ENCODE measurements at regions not wholly inside any gene's neighbourhood (a gene's known extent, or its start where the extent isn't known, plus 50 kb on each side); places are given as distances from the start of the nearest gene placed in this dataset.
"Not testable (repeated sequence)": the region's sequence is repeated elsewhere in the genome, so short reads cannot be mapped to it uniquely, and the experiment has no call there.

DNA sequence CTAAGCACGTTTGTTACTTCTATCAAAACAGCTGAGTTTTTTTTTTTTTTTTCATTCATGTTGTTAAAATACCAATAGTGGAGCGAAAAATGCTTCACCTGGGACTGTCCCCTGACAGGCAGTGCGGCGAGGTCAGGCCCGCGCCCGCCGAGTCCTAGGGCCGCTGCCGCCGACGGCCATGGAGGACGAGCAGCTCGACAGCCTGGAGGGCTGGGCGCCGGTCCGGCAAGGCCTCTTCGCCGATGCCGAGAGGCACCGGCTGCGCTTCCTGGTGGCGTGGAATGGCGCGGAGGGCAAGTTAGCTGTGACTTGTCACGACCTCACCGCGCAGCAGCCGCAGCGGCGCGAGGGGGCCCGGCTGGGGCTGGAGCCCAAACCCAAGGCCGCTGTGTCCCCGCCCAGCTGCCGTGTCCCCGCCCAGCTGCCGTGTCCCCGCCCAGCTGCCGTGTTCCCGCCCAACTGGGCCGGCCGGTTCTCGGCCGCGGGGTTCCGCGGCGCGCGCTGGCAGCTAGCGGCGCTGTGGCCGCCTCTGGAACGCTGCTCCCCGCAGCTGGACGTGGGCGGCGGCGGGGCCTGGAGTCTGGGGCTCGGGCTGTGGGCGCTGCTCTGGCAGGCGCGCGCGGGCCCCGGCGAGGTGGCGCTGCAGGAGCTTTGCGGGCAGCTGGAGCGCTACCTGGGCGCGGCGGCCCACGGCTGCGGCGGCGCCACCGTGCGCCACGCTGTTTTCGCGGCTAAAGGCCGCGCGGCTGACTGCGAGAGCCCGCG is 56.7 kb upstream of the GOLGA8R start:
- DNase-seq (peak; percentile 39), ATAC-seq (peak; percentile 70 to 92)
- not testable (repeated sequence) for H3K4me3 Mint-ChIP-seq; H3K4me1 Mint-ChIP-seq (ENCODE audit: low read depth); H3K27me3 Mint-ChIP-seq (ENCODE audit: low read depth); H3K36me3 Mint-ChIP-seq (ENCODE audit: insufficient read depth); H3K9me3 Mint-ChIP-seq

GRCh38 chr15:30471366-30471749 is 57.3 kb upstream of the GOLGA8R start:
- H3K36me3 Mint-ChIP-seq (ENCODE audit: insufficient read depth); H3K27me3 Mint-ChIP-seq (ENCODE audit: low read depth); H3K4me1 Mint-ChIP-seq (ENCODE audit: low read depth); H3K4me3 Mint-ChIP-seq; H3K9me3 Mint-ChIP-seq; DNase-seq: not testable (repeated sequence)
- ATAC-seq: peak; percentile 15 to 33

- not testable (repeated sequence) for H3K4me3 Mint-ChIP-seq
Observed at GRCh38 chr15:30471817-30472551, 57.9 kb upstream of the GOLGA8R start.

DNA sequence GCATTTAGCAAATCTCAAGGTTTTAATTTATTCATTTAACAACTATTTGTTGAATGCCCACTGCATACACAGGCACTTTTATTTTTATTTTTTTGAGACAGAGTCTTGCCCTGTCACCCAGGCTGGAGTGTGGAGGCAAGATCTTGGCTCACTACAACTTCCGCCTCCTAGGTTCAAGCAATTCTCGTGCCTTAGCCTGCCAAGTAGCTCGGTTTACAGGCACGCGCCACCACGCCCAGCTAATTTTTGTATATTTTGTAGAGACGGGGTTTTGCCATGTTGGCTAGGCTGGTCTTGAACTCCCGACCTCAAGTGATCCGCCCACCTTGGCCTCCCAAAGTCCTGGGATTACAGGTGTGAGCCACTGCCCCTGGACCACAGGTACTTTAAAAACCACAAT is 67.0 kb upstream of the GOLGA8Q start:
- H3K36me3 Mint-ChIP-seq (ENCODE audit: insufficient read depth); ATAC-seq; H3K4me1 Mint-ChIP-seq (ENCODE audit: low read depth); H3K9me3 Mint-ChIP-seq; H3K4me3 Mint-ChIP-seq; H3K27me3 Mint-ChIP-seq (ENCODE audit: low read depth); DNase-seq: not testable (repeated sequence)

More at GRCh38 chr15:30471817-30472551, 57.9 kb upstream of the GOLGA8R start:
- DNase-seq; H3K27me3 Mint-ChIP-seq (ENCODE audit: low read depth); H3K4me1 Mint-ChIP-seq (ENCODE audit: low read depth); H3K9me3 Mint-ChIP-seq; H3K36me3 Mint-ChIP-seq (ENCODE audit: insufficient read depth): not testable (repeated sequence)
- peak; percentile 45 to 68 for ATAC-seq

DNA sequence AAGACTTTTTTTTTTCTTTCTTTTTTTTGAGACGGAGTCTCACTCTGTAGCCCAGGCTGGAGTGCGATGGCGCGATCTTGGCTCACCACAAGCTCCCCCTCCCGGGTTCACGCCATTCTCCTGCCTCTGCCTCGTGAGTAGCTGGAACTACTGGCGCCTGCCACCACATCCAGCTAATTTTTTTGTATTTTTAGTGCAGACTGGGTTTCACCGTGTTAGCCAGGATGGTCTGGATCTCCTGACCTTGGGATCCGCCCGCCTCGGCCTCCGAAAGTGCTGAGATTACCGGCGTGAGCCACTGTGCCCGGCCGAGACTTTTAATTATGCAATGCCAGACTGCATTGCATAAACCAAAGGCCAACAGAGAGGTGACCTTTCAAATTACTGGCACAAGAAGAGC is 62.6 kb upstream of the GOLGA8Q start:
- H3K9me3 Mint-ChIP-seq; ATAC-seq; H3K4me3 Mint-ChIP-seq; H3K36me3 Mint-ChIP-seq (ENCODE audit: insufficient read depth); H3K4me1 Mint-ChIP-seq (ENCODE audit: low read depth); H3K27me3 Mint-ChIP-seq (ENCODE audit: low read depth); DNase-seq: not testable (repeated sequence)

DNA sequence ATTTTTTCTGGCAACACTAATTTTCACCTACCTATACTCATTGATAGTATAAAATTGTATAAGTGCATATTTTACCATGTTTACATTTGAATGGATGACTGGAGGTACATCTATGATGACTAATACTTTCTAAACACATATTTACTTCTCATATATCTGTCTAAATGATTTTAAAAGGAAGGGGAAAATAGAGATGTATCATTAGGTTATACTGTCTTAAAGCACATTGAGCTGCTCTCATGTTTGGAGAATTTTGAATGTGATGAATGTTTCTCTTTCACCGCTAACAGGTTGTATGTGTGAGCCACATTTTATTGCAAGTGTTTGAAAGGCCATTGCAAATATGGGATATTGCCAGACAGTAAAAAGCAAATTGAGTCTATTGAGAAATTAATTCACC is 61.5 kb upstream of the GOLGA8Q start:
- ATAC-seq; H3K4me1 Mint-ChIP-seq (ENCODE audit: low read depth); H3K36me3 Mint-ChIP-seq (ENCODE audit: insufficient read depth); H3K4me3 Mint-ChIP-seq; H3K27me3 Mint-ChIP-seq (ENCODE audit: low read depth); H3K9me3 Mint-ChIP-seq; DNase-seq: not testable (repeated sequence)

DNA sequence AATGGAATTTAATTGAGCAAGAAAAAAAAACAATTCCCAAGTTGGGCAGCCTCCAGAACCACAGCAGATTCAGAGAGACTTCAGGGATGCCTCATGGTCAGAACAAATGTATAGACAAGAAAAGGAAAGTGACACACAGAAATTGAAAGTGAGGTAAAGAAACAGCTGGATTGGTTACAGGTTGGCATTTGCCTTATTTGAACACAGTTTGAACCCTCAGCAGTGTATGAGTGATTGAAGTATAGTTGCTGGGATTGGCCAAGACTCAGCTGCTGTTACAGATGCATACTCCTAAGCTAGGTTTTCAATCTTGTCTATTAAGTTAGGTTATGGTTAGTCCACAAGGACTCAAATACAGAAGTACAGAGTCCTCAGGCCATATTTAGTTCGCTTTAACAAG is 57.9 kb upstream of the GOLGA8Q start:
- H3K27me3 Mint-ChIP-seq (ENCODE audit: low read depth); H3K4me1 Mint-ChIP-seq (ENCODE audit: low read depth); DNase-seq; H3K4me3 Mint-ChIP-seq; H3K9me3 Mint-ChIP-seq; H3K36me3 Mint-ChIP-seq (ENCODE audit: insufficient read depth): not testable (repeated sequence)
- ATAC-seq: peak in 1 of 2 donors; percentile 63

DNA sequence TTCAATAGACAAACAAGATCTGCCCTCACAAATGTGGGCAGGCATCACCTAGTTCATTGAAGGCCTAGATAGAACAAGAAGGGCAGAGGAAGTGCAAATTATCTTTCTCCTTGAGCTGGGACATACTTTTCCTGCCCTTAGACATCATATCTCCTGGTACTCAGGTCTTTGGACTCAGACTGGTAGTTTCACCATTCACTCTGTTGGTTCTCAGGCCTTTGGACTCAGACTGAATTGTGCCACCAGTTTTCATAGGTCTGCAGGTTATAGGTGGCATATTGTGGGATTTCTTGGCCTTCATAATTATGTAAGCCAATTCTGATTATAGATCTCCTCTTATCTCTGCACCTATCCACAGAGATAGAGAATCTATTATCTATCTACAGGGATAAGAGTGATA is 54.6 kb upstream of the GOLGA8Q start:
- not testable (repeated sequence) for H3K9me3 Mint-ChIP-seq; H3K4me3 Mint-ChIP-seq; ATAC-seq; DNase-seq; H3K27me3 Mint-ChIP-seq (ENCODE audit: low read depth); H3K4me1 Mint-ChIP-seq (ENCODE audit: low read depth); H3K36me3 Mint-ChIP-seq (ENCODE audit: insufficient read depth)

- not testable (repeated sequence) for H3K9me3 Mint-ChIP-seq; ATAC-seq; H3K4me1 Mint-ChIP-seq (ENCODE audit: low read depth); H3K4me3 Mint-ChIP-seq; DNase-seq; H3K27me3 Mint-ChIP-seq (ENCODE audit: low read depth); H3K36me3 Mint-ChIP-seq (ENCODE audit: insufficient read depth)
Observed at GRCh38 chr15:30499233-30499632, 52.6 kb upstream of the GOLGA8Q start.

- not testable (repeated sequence) for H3K9me3 Mint-ChIP-seq; H3K27me3 Mint-ChIP-seq (ENCODE audit: low read depth); ATAC-seq; H3K36me3 Mint-ChIP-seq (ENCODE audit: insufficient read depth); H3K4me3 Mint-ChIP-seq; H3K4me1 Mint-ChIP-seq (ENCODE audit: low read depth); DNase-seq
Observed at GRCh38 chr15:30500511-30500910, 51.3 kb upstream of the GOLGA8Q start.
